ENCODE measurements at regions not wholly inside any gene's neighbourhood (a gene's known extent, or its start where the extent isn't known, plus 50 kb on each side); places are given as distances from the start of the nearest gene placed in this dataset.
A peak's percentile ranks its signal among the peaks of the same experiment; 100 is the strongest.
"Not testable (repeated sequence)": the region's sequence is repeated elsewhere in the genome, so short reads cannot be mapped to it uniquely, and the experiment has no call there.

DNA sequence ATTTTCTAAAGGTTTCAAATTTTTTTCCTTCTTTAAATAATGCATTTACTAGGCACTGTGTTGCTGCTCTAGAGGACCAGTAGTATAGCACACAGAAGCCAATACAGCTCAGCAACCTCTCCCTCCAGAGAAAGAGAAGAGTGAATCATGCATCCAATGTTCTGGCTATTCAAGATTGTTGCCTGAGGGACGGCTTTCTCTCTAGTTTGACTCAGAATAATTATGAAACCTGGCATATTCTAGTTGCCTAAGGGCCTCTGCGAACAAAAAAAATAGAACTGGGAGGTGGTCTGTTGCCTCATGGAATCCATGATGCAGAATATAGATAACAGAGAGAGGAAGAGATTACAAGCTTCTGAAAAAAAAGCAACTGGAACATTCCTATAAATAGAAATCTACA is 1233.3 kb upstream of the PABPC4L start:
- no peak for DNase-seq (ENCODE audit: low spot score)

DNA sequence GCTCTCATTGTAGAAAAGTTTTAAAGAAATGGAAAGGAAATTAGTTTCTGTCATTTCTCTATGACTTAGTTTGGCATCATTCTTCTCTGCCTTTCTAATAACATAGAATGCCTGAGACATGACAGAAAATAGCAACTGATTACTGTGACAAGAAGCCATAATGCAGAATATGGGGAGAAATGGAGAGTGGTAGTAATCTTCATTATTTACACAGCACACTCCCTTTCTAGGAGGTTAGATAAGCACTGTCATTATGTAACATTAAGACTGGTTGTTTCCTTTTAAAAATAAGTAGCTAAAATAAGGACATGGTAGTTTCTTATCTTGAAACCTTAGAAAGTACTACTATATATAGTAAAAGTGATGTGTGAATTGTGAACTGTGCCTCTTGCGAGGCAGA is 1227.9 kb upstream of the PABPC4L start:
- no peak for DNase-seq (ENCODE audit: low spot score)

DNA sequence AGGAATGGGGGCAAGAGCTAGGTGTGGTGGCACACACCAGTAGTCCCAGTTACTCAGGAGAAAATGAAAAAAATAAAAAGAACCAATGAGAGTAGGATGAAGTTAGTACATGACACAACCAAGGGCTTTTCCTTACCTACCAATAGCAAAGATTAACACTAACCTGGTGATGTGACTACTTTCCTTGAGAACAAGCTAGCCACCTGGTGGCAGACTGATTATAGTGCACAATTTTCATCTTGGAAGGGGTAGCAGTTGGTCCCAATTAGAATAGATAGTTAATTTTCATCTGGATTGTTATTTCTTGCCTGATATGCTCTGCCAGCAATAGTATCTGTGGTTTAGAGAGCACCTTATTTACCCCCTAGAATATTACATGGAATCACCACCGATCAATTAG is 1216.8 kb upstream of the PABPC4L start:
- peak; percentile 7 for DNase-seq (ENCODE audit: low spot score)

DNA sequence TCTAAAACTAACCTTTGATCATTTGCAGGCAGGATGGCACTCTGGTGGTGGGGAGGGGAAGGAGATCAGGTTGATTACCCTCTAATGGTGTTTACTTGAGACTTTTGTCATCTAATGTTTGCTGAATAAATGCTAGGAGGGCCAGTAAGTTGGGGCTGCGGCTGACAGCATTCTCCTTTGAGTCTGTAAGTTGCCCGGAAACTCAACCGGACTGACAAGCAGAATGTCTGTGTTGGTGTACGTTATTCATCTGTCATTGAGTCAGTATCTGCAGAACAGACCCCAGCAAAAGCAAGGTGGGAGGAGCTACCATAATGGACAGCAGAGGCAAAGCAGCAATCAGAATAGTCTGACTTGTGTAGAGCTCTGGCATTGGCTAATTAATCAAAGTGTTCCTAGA is 1210.6 kb upstream of the PABPC4L start:
- no peak for DNase-seq (ENCODE audit: low spot score)

DNA sequence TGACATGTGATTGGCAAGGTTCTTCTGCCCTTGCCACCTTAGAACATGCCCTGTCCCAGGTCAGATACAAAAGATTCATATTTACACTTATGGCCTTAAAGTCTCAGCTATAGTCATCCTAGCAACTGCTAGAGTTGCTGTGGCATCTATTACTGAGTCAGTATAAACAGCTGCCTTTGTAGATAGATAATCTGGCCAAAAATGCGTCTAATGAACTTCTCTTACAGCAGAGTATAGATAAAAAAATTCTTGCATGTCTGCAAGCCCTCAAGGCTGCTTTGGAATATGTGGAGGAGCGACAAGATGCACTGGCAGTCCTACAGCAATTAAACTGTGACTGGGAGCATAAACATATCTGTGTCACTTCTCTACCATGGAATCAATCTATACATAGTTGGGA is 1209.7 kb upstream of the PABPC4L start:
- no peak for DNase-seq (ENCODE audit: low spot score)

DNA sequence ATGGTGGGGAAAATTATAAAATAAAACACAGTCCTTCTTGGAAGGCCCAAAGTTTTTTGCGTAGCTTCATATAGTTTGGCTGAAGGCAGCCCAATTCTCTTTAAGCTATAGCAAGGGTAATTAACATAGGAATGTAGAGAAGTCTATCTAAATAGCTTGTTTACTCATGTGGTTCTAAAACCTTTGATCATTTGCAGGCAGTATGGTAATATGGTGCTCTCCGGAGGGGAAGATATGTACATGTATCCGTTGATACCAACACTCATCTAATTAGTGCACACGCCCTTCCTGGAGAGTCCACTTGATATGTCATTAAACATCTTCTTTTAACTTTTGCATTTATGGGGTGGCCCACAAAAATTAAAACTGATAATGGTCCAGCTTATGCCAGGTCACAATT is 1207.7 kb upstream of the PABPC4L start:
- DNase-seq (ENCODE audit: low spot score) = not testable (repeated sequence)

DNA sequence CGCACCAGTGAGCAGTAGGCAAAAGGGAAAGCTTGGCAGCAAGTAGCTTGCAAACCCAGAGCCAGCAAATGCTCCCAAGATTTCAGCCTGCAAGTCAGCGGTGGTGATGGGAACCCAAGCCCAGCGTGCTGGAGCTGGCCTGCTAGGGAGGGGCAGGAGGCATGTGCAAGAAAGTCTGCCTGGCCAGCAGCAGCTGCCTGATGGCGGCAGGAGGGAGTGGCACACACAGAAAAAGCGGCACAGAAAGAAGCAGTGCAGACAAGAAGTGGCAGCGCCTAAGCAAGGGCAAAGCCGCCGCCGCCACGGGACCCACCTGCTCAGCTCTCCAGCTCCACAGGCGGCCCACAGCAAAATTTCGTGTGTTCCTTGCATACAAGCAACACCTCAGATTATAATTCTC is 1206.5 kb upstream of the PABPC4L start:
- no peak for DNase-seq (ENCODE audit: low spot score)

DNA sequence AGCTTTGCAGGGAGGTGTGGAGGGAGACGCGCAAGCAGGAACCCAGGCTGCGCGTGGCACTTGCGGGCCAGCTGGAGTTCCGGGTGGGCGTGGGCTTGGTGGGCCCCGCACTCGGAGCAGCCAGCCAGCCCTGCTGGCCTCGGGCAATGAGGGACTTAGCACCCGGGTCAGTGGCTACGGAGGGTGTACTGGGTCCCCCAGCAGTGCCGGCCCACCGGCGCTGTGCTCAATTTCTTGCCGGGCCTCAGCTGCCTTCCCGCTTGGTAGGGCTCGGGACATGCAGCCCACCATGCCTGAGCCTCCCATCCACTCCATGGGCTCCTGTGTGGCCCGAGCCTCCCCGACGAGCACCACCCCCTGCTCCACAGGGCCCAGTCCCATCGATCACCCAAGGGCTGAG is 1205.0 kb upstream of the PABPC4L start:
- DNase-seq (ENCODE audit: low spot score) = not testable (repeated sequence)

DNA sequence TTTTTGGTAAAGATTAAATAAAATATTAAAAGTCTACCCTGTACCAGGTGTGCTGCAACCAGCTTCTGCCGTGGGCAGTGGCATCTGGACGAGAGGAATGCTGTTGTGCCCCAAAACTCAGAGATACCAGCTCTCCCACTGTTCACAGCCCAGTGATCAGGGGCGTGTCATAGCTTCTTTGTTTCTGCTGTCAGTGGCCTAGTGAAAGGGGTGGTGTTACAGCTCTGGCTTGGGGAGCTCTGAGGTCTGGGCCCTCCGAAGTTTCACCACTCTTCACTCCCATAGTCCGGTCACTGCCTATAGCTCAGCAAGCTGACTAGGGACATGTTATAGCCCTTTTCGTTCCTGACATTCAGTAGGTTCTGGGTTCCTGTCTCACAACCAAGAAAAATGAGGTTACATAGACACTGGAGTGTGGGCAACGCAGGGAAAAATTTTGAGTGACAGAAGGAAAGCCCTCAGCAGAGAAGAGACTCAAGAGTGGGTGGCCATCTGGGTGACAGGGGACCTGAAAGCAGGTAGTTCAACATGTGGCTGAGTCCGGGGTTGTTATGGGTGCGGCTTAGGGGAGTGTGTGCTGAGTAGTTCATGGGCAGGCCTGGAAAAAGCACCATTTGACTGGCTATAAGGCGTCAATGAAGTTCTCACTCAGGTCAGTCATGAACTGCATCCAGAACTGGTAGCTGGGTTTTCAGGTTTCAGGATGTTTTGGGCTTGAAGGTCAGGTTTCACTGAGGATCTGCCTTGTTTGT is 1184.4 kb upstream of the PABPC4L start:
- no peak for DNase-seq (ENCODE audit: low spot score)

DNA sequence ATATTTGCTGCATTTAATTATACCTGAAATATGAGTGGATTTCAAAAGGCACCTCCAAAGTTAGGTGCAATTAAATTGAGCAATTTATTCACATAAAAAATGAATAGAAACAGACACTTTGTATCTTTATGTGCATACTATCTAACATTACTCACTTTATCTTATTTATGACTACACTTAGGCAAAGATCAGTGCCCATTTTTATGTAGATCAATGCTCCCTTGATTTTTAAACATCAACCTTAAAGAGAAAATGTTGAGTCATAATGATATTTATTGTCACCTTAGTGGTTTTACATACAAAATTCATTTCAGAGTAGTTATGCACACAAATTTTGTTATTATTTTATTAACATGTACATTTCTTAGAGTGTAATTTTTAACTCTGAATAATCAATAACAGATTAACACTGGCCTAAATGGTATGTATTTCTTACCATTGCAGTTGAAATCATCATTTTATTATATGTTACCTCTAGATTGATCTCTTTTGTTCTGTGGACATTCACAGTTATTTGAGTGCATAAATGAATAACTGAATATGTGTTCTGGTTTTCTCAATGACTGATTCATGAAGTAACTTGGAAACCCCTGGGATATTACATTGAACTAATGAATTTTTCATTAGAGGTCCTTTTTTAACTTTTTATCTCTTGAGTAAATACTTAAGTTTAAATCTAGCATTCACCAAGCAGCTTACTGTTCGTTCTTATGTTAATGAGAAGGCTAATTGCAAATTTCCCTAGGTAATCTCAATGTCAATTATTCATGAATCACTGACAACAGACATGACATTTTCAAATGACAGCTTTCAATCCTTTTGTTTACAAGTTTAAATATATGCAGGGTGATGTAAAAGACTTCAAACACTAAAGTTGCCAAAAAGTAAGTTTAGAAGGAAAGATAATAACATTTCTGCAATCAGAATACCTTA is 1182.0 kb upstream of the PABPC4L start:
- no peak for DNase-seq (ENCODE audit: low spot score)

DNA sequence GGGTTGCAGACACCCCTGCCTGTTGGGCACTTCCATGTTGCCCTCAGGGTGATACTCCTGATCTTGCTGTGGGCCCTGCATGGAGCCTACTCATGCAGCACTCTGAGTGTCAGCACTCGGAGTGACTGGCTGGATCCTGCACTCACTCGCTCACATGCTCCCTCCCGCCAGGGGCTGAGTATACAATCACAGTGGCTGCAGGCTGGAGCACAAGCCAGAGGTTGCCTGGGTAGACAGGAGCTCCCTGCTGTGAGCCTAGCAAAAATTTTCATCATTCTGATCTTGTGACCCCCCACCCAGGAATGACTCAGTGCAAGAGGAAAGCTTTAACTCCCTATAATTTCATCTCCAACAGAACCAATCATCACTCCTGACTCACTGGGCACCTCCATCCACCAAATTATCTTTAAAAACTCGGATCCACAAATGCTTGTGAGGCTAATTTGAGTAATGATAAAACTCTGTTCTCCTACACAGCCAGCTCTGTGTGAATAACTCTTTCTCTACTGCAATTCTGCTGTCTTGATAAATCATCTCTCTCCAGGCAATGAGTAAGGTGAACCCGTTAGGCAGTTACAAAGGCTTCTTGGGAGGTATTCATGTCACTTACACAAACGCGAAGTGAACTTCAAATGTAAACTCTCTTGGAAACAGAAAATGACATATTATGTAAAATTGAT is 1180.8 kb upstream of the PABPC4L start:
- DNase-seq (ENCODE audit: low spot score) = no peak

DNA sequence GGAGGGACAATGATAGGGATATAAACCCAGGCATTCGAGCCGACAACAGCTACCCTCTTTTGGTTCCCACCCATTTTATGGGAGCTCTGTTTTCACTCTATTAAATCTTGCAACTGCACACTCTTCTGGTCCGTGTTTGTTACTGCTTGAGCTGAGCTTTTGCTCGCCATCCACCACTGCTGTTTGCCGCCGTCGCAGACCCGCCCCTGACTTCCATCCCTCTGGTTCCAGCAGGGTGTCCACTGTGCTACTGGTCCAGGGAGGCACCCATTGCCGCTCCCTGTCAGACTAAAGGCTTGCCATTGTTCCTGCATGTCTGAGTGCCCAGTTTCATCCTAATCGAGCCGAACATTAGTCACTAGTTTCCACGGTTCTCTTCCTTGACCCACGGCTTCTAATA is 1170.5 kb upstream of the PABPC4L start:
- no peak for DNase-seq (ENCODE audit: low spot score)

DNA sequence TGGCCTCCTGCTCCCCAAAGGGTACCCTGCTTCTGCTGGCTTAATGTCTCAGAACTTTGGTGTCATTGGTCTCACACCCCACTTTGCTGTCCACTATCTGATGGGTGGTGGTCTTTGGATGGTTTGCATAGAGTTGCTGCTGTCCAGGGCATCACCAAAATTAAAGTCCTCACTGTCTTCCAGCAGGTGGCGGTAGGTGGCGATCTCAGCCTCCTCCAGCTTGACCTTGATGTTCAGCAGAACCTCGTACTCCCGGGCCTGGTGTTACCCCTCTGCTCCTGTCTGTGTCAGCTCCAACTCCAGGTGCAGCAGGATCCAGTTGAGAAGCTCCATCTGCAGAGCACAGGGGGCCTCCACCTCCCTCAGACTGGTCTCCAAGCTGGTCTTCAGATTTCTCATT is 1169.5 kb upstream of the PABPC4L start:
- no peak for DNase-seq (ENCODE audit: low spot score)

DNA sequence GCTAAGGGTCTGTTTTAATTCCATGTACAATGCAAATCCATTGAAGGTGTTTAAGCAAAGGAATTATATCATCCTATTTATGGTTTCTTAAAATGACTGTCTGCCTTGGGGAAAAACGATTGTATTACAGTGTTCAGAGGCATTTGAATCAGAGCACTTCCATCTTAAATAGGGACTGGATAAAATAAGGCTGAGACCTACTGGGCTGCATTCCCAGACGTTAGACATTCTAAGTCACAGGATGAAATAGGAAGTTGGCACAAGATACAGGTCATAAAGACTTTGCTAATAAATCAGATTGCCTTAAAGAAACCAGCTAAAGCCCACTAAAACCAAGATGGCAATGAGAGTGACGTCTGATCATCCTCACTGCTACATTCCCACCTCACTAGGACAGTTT is 1167.2 kb upstream of the PABPC4L start:
- no peak for DNase-seq (ENCODE audit: low spot score)

DNA sequence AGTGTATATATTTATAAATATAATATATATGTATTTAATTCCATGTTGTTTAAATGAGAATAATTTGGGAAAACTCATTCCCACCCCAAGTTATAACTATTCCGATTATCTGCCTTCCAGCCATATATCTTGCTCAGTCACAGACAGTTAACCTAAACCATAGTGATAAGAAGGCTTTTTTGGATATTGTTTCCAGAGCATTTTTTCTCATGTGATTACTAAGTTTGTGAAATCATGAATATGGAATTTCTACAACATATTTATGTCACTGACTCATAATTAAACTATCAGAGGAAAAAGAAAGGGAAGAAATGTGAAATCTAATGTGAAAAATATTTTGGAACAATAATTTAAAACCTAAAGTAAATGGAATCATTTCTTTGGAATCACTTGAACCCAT is 1163.5 kb upstream of the PABPC4L start:
- DNase-seq (ENCODE audit: low spot score) = no peak

DNA sequence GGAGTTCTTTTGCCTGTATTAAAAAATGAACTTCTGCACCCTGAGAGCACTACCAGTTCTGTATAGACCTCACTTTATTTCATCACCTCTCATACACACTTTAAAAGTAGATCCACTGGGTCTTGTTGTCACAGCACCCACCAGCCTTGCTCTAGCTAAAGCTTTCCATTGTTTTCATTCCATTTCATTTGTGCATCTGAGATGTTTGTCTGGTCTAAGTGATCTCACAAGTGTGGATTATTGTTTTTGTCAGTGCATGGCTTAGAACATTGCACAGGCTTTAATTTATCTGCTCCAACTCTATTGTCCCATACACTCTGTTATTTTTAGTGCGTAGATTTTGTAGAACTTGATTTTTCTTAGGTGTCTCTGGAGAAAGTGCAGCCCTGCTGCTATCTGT is 1157.5 kb upstream of the PABPC4L start:
- DNase-seq (ENCODE audit: low spot score) = no peak

DNA sequence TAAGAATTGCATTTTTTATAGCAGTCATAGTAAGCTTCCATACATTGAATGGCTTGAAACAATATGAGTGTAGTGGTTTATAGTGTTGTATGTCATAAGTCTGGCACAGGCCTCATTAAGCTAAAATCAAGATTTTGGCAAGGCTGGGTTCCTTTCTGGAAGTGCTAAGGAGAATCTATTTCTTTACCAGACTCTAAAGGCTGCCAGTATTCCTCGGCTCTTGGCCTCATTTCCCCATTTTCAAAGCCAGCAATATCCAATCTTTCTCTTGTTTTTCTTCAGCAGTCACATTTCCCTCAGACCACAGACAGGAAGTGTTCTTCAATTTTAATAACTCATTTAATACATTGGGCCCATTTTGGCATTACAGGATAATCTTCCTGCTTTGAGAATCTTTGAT is 1155.5 kb upstream of the PABPC4L start:
- no peak for DNase-seq (ENCODE audit: low spot score)

DNA sequence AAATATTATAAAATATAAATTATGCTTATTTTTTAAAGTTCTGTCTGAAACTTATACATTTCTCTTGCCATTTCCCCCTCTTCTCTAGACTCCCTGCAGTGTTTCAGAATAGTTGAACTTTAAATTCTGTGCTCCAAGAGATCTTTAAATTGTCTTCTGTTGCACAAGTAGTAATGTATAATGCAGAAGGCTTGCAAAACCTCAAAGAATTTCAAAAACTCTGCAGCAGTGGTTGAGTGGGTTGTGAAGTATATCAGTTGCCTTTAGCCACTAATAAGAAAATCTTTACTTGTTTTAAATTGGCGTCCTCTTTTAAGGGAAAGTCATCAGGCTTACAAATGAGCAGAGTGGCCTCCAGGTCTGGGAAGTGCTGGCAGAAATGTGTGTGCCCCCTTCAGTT is 1153.3 kb upstream of the PABPC4L start:
- DNase-seq (ENCODE audit: low spot score) = no peak

DNA sequence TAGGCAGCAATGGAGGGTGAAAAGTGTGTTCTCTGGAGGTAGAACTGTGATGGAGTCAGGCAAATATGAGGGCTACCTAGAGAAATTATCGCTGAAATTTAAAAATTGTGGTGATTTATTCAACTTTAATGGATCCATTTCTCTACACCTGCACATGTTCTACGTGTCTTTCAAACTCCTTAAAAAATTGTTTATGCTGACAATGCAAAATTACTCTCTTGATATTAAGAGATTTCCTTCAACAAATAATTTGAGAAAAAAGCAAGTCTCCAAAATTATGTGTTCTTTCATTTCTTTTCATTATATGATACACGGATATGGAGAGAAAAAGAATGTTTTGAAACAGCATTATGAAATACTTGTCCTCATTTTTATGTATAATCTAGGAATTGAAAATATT is 1151.4 kb upstream of the PABPC4L start:
- no peak for DNase-seq (ENCODE audit: low spot score)

DNA sequence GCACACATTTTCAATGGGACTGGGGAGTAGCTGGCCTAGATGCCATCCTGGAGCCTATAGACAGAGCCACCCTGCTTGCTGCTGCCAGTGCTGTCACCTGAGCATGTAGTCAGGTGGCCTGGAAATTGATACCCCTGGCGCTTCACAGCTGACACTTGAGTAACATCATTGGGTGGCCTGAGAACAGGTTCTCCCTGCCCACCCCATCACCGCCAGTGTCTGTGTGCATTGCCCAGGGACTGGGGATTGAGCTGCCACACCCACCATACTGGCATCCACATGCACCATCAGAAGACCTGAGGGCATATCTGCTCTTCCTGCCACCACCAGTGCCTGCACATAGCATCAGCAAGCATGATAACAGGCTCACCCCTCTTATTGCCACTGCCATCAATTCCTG is 1142.9 kb upstream of the PABPC4L start:
- DNase-seq (ENCODE audit: low spot score) = no peak

DNA sequence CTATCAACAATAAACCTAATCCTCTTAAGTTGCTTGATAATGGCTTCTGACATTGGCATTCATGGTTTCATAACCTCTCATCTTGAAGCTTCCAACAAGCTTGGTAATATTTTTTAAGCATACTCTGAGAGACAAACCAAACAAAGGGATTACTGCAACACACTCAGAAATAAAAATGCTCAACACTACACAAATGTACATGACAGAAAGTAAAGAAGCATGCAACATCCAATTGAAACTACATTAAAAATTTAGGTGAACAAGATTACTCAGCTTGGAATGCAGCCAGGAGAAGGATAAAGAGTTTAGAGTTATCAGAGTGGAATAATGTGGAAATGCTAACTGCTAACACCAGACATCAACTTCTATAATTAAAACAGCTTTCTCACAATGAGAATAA is 1136.6 kb upstream of the PABPC4L start:
- no peak for DNase-seq (ENCODE audit: low spot score)

DNA sequence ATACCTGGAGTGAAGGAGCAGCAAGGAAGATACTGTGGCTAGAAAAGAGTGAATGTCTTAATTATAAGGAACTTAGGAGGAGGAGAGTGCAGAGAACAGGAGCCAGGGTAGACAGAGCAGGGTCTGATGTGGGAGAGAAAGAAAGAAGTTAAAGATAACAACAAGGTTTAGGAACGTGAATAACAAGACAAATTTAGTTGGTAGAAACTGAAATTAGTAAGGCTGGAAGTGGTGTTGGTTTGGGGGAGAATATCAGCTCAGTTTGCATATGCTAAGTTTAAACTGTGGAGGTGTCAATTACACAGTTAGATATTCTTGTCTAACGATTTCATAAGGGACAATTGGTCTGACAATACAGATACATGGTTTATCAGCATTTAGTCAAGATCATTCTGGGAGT is 1123.7 kb upstream of the PABPC4L start:
- no peak for DNase-seq (ENCODE audit: low spot score)

DNA sequence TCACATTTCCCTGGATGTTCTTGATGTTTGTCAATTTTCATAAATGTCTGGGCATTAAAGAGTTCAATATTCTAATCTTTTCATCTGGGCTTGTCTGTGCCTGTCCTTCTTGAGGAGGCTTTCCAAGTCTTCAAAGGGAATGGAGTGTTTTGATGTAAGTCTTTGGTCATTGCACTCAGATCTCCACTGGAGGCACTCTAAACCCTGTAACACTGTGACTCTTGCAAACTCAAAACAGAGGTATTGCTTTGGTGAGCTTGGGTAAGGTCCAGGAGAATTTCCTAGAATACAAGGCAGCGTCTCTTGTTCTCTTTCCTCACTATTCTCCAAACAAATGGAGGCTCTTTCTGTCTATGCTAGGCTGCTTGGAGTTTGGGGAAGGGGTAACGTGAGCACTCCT is 1118.1 kb upstream of the PABPC4L start:
- no peak for DNase-seq (ENCODE audit: low spot score)
